ENCODE measurements at regions not wholly inside any gene's neighbourhood (a gene's known extent, or its start where the extent isn't known, plus 50 kb on each side); places are given as distances from the start of the nearest gene placed in this dataset.

DNA sequence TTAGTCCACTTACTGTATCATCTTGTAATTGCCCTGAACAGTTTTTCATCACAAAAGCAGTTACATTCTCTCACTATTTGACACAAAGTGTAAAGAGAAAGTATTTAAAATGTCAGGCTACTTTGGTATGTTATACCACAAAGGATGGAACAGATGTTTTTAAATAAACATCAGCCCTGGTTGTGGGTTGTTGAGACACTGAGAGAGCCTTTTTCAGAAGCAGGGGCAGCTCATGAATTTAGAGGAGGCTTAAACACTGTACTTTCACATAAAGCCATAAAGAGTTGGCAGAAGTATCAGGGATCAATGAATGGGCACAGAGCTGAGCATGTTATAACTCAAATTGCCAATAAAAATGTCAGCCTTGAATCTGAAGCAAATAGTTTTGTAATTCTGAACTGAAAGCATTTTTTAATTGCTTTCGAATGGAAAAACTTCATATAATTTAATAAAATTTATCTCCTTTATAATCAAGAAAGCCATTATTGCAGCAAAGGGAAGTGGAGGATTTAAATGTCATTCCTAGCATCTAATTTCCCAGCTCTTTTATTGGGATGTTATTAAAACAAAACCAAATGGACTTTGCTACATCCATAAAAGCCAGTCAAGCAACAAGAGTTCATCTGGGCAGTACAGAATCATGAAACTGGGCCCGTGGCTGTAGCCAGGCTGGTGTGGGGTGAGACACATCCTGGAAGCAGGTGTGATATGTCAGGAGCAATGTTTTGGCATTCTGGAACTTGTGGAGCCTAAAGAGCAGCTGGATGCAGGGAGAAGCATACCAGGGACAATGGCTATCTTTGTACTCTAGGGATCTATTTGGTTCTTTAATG, 95.1 kb upstream of the NT5C1B start:
- TF ChIP-seq TEAD4 (IDR thresholded peaks at IDR 0.05) (no peak), RAD21 (IDR thresholded peaks at IDR 0.05; ENCODE audit: low read depth) (no peak), TAF1 (IDR thresholded peaks at IDR 0.05; ENCODE audit: low read depth) (no peak), ZBTB7A (IDR thresholded peaks at IDR 0.05; ENCODE audit: low read depth) (no peak), EP300 (IDR thresholded peaks at IDR 0.05; ENCODE audit: borderline replicate concordance) (no peak), TCF12 (IDR thresholded peaks at IDR 0.05; ENCODE audit: low read depth) (no peak), CREB1 (IDR thresholded peaks at IDR 0.05; ENCODE audit: low read depth) (no peak), YY1 (IDR thresholded peaks at IDR 0.05; ENCODE audit: low read depth) (no peak)
- TF ChIP-seq, protein P1, sequence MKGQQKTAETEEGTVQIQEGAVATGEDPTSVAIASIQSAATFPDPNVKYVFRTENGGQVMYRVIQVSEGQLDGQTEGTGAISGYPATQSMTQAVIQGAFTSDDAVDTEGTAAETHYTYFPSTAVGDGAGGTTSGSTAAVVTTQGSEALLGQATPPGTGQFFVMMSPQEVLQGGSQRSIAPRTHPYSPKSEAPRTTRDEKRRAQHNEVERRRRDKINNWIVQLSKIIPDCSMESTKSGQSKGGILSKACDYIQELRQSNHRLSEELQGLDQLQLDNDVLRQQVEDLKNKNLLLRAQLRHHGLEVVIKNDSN (IDR thresholded peaks at IDR 0.05), result no peak

GRCh38 chr2:18682681-18683080, 93.3 kb upstream of the NT5C1B start:
- no peak for TF ChIP-seq ZBTB7A (IDR thresholded peaks at IDR 0.05; ENCODE audit: low read depth)

DNA sequence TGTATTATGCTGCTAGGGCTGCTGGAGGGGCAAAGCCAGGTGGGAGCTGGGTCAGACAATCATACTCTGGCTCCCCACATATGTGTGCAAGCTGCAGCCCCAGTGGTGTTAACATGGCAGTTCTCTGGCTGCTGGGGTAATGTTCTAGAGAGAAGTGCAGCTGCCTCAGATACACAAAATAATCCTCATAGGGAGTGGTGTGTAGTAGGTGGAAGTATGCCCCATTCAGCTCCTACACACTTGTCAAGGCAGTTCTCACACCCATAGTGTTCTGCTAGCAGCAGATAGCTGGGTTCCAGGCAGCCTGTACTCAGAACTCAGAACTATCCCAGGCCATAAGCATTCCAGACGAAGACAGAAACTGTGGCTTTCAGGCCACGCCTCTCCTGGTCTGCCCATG, 87.9 kb upstream of the NT5C1B start:
- TF ChIP-seq RAD21 (IDR thresholded peaks at IDR 0.05; ENCODE audit: low read depth) (no peak), TEAD4 (IDR thresholded peaks at IDR 0.05) (no peak), YY1 (IDR thresholded peaks at IDR 0.05; ENCODE audit: low read depth) (no peak), NFIC (IDR thresholded peaks at IDR 0.05) (no peak), TAF1 (IDR thresholded peaks at IDR 0.05; ENCODE audit: low read depth) (no peak), TCF12 (IDR thresholded peaks at IDR 0.05; ENCODE audit: low read depth) (no peak), CREB1 (IDR thresholded peaks at IDR 0.05; ENCODE audit: low read depth) (no peak), ZBTB7A (IDR thresholded peaks at IDR 0.05; ENCODE audit: low read depth) (no peak)
- TF ChIP-seq, protein P2, sequence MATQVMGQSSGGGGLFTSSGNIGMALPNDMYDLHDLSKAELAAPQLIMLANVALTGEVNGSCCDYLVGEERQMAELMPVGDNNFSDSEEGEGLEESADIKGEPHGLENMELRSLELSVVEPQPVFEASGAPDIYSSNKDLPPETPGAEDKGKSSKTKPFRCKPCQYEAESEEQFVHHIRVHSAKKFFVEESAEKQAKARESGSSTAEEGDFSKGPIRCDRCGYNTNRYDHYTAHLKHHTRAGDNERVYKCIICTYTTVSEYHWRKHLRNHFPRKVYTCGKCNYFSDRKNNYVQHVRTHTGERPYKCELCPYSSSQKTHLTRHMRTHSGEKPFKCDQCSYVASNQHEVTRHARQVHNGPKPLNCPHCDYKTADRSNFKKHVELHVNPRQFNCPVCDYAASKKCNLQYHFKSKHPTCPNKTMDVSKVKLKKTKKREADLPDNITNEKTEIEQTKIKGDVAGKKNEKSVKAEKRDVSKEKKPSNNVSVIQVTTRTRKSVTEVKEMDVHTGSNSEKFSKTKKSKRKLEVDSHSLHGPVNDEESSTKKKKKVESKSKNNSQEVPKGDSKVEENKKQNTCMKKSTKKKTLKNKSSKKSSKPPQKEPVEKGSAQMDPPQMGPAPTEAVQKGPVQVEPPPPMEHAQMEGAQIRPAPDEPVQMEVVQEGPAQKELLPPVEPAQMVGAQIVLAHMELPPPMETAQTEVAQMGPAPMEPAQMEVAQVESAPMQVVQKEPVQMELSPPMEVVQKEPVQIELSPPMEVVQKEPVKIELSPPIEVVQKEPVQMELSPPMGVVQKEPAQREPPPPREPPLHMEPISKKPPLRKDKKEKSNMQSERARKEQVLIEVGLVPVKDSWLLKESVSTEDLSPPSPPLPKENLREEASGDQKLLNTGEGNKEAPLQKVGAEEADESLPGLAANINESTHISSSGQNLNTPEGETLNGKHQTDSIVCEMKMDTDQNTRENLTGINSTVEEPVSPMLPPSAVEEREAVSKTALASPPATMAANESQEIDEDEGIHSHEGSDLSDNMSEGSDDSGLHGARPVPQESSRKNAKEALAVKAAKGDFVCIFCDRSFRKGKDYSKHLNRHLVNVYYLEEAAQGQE (IDR thresholded peaks at IDR 0.05; ENCODE audit: low read depth), result no peak
- TF ChIP-seq, protein P1 (IDR thresholded peaks at IDR 0.05), result no peak

DNA sequence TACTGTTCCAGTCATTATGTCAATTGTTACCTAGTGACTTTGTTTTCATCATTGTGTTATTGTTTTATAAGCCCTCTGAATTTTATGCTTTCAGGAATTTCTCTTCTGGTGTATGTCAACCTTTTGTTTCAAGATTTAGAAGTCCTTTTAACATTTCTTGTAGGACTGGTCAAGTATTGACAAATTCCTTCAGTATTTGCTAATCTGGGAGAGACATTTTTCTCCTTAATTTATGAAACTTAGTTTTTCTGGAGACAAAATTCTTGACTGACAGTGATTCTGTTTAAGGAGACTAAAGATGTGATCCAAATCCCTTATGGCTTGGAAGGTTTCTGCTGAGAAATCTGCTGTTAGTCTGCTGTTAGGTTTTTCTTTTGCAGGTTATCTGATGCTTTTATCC, 84.9 kb upstream of the NT5C1B start:
- TF ChIP-seq, protein P3, sequence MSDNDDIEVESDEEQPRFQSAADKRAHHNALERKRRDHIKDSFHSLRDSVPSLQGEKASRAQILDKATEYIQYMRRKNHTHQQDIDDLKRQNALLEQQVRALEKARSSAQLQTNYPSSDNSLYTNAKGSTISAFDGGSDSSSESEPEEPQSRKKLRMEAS (IDR thresholded peaks at IDR 0.05), result no peak
- TF ChIP-seq YY1 (IDR thresholded peaks at IDR 0.05; ENCODE audit: low read depth) (no peak), TAF1 (IDR thresholded peaks at IDR 0.05; ENCODE audit: low read depth) (no peak), CEBPB (IDR thresholded peaks at IDR 0.05) (no peak), EP300 (IDR thresholded peaks at IDR 0.05; ENCODE audit: borderline replicate concordance) (no peak), TEAD4 (IDR thresholded peaks at IDR 0.05) (no peak), RAD21 (IDR thresholded peaks at IDR 0.05; ENCODE audit: low read depth) (no peak), ZBTB7A (IDR thresholded peaks at IDR 0.05; ENCODE audit: low read depth) (no peak), FOXM1 (IDR thresholded peaks at IDR 0.05; ENCODE audit: borderline replicate concordance, low read depth) (no peak), TCF12 (IDR thresholded peaks at IDR 0.05; ENCODE audit: low read depth) (no peak), CREB1 (IDR thresholded peaks at IDR 0.05; ENCODE audit: low read depth) (no peak), NFIC (IDR thresholded peaks at IDR 0.05) (no peak), EGR1 (IDR thresholded peaks at IDR 0.05) (no peak)
- TF ChIP-seq, protein P2 (IDR thresholded peaks at IDR 0.05; ENCODE audit: low read depth), result no peak
- TF ChIP-seq, protein P1 (IDR thresholded peaks at IDR 0.05), result no peak

GRCh38 chr2:18671363-18671762, 82.0 kb upstream of the NT5C1B start:
- TF ChIP-seq, protein P2 (IDR thresholded peaks at IDR 0.05; ENCODE audit: low read depth), result no peak
- no peak for TF ChIP-seq FOXM1 (IDR thresholded peaks at IDR 0.05; ENCODE audit: borderline replicate concordance, low read depth)
- TF ChIP-seq TAF1 (IDR thresholded peaks at IDR 0.05; ENCODE audit: low read depth), result no peak
- TF ChIP-seq EP300 (IDR thresholded peaks at IDR 0.05; ENCODE audit: borderline replicate concordance), result no peak
- no peak for TF ChIP-seq YY1 (IDR thresholded peaks at IDR 0.05; ENCODE audit: low read depth)
- no peak for TF ChIP-seq NFIC (IDR thresholded peaks at IDR 0.05)
- TF ChIP-seq, protein P3 (IDR thresholded peaks at IDR 0.05), result no peak
- TF ChIP-seq, protein P1 (IDR thresholded peaks at IDR 0.05), result no peak
- no peak for TF ChIP-seq TCF12 (IDR thresholded peaks at IDR 0.05; ENCODE audit: low read depth)
- no peak for TF ChIP-seq TEAD4 (IDR thresholded peaks at IDR 0.05)
